Hematopoietic multipotent progenitor cell (in vitro differentiated cells): ENCODE measurements at regions not wholly inside any gene's neighbourhood (a gene's known extent, or its start where the extent isn't known, plus 50 kb on each side); places are given as distances from the start of the nearest gene placed in this dataset.
A peak's percentile ranks its signal among the peaks of the same experiment; 100 is the strongest.
"Not testable (repeated sequence)": the region's sequence is repeated elsewhere in the genome, so short reads cannot be mapped to it uniquely, and the experiment has no call there.

ENCODE experiments used
- DNase-seq, 3 donors: peaks; one replicate each; pipeline ENCODE4 v3.0.0-alpha.2; 2011 to 2015; ENCODE audit warnings: low read depth in 2 of 3, low spot score in 2 of 3

DNA sequence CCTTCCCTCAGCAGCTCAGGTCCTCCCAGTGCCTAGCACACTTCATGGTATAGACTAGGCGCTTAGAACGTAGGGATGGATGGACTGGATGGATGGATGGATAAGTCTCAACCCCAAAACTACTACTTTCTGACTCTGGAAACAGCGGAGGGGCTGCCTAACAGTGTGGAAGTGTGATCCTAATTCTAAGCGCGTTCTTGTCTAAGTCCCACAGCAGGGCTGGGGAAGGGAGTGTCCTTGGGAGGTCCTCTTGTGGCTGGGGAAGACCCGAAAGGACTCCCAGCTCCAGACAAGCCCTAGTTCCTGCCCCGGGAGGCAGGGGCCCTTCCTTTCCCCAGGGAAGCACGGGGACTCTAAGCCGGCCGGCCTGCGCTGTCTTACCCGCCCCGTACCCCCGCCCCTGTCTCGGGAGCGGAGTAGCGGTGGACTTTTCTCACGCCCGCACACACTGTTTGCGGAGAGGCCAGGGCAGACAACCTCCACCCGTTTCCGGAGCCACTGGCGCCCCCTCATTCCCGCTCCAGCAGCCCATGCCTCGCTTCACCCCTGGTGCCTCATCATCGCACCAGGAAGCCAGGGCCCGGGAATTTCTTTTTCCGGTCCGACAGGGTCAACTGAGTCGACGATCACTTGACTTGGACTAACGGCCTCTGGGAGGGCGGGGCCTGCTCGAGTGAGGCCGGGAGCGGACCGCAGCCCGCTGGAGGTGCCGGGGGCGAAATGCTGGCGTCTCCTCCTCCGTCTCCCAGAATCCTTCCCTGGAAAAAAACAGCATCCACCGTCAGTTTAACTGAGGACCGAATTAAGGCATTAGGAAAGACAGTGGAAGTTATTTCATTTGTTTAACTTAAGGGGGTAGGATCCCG lies 133.3 kb downstream of the TBC1D2B start:
- DNase-seq: peak in 2 of 3 donors; percentile 59 to 63

DNA sequence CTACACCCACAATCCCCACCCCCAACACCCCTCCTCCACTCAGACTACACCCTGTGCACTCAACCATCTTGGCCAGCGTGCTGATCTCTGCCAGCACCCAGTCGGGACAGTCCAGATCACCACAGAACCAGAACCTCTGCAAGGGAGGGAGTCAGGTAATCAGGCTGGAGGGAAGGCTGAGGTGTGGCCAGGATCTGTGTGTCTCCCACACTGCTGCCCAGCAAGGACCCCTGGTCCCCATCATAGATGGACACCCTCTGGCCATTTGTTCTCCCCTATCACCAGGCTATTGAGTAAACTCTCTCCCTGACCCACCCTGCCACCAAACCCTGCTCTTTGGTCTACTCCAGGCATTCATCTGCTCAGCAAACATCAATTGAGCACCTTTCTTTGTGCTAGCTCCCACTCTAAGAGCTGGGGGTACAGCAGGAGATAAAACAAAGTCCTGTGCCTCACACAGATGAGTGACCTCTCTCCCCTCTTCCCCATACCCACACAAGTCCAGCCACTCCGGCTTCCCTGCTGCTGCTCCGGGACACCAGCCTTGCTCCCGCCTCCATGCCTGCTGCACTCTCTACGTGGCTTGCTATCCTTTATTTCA lies 134.8 kb downstream of the TBC1D2B start:
- DNase-seq: no peak

DNA sequence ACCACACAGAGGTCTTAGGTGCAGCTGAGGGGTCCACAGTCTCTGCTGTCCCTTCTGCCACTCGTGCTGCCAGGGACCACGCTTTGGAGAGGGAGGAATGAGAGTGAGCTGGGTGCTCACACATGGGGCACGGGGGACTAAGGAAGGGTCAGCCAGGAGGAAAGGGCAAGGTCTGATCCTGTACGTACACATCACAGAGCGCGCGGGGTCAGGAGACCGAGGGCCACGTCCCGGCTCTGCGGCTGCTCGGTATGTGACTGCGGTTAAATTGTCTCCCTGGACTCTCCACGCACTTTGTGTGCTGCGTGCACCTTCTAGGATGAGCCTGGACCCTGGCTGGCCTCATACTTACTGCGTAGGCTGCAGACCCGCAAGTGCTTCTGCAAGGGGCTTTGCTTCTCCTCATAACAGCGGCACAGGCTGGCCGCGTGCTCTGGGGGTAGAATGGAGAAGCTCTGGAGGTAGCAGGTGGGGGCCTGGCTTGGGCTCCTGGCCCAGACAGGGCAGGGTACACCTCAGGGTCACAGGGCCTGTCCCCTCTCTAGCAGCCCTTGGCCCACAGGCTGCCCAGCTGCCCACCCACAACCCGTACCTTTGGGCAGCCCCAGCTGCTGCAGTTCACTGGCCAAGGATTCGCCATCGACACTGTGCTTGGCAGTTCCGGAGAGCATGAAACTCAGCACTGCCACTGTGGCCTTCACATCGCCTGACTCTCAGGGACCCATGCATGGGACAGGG lies 136.3 kb downstream of the TBC1D2B start:
- not testable (repeated sequence) for DNase-seq

DNA sequence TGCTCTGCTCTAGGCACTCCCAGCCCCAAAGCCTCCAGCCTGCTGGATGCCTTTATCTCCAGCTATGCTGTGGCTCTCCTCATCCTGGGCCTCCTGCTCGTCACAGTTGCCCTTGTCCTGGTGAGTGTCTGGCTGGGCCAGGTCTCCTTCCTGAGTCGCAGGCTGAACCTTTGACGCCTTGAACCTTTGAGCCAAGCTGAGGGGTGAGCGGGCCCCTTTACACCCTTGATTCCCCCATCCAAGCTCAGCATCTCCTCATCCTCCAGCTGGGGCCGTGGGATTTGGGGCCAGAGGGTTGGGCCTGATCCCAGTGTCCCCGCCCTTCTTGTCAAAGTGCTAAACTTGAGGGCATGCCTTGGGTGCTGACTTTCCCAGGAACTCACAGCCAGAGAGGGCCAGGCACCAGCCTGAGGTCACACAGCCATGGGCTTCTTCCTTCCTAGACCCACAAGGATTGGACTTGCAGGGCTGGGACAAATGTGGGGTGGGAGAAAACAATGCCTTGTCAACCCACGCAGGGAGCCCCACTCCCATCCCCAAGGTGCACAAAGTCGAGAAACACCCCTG lies 137.0 kb downstream of the TBC1D2B start:
- DNase-seq: no peak

DNA sequence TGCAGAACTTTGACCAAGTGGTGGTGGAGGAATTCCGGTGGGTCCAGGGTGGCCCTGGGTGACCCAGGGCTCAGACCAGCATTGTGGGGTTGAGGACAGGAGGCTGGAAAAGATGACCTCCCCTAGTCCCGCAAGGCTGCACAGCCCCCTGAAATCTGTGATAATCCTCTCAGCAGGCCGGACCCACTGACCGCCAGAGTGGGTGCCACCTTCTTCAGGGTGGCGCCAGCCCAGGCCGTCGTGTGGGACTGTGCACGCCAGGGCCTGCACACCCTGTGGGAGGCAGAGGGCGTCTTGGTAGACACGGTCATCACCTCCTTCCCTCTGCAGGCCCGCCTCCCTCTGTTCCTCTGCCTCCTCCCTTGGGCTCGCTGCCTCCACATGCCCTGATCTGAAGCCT lies 137.7 kb downstream of the TBC1D2B start:
- DNase-seq: no peak

DNA sequence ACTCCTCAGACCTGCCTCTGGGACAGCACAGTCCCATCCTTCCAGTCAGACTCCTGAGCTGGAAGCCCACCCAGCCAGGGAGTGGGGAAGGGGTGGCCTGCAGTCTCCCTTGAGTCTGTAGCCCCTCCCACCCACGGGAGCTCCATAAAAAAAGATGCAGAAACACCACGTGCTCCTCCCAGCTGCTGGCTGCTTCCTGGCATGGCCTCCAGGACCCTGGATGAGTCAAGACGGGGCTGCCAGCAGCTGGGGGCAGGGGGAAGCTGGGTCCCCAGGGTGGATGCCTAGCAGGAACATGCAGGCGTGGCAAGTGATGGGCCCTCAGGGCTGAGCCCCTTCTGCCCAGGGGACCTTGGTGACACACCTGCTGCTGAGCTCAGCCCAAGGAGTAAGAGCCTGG lies 138.5 kb downstream of the TBC1D2B start:
- DNase-seq: peak in 2 of 3 donors; percentile 29 to 30

DNA sequence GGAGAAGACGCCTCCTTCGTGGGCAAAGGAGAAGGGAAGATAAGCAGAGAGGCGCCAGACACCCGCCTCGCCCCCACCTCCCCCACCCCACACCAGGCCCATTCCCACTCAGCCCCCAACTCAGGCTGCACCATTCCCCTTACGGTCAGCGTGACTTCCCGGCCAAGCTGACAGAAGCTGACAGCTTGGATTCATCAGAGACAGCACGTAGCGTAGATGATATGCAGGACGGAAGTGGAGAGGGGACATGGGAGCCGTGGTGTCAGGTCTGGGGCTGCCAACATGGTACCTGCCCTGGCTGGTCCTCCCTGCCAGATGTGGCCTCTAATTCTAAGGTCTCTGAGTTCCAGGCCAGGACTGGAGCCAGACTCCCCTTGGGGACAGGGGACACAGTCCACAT lies 139.0 kb downstream of the TBC1D2B start:
- not testable (repeated sequence) for DNase-seq

DNA sequence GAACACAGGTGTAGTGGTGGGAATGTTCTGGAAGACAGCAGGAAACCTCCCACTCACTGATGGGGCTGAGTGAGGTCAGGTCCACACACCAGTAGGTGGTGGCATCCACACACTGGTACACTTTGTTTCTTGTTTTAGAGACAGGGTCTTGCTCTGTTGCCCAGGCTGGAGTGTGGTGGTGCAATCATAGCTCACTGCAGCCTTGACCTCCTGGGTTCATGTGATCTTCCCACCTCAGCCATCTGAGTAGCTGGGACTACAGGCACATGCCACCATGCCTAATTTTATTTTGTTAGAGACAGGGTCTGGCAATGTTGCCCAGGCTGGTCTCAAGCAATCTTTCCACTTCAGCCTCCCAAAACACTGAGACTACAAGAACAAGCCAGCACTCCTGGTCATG lies 140.9 kb downstream of the TBC1D2B start:
- DNase-seq: not testable (repeated sequence)

DNA sequence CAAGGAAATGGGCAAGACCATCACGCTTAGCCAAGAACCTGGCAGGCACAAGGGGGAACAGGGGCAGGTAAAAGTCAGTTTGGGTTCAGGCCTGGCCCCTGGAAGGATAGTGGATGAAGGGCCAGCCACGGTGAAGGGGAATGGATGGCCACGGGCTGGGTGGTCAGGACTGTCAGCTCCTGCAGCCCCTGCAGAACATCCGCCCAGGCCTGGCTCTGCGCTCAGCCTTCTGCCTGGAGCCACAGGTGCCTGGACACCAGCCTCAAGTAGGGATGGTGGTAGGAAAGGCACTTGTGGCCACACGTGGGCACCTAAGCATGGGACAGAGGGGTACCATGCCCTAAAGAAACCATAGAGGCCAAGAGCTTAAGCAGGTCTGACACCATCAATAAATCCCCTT lies 143.0 kb downstream of the TBC1D2B start:
- not testable (repeated sequence) for DNase-seq

DNA sequence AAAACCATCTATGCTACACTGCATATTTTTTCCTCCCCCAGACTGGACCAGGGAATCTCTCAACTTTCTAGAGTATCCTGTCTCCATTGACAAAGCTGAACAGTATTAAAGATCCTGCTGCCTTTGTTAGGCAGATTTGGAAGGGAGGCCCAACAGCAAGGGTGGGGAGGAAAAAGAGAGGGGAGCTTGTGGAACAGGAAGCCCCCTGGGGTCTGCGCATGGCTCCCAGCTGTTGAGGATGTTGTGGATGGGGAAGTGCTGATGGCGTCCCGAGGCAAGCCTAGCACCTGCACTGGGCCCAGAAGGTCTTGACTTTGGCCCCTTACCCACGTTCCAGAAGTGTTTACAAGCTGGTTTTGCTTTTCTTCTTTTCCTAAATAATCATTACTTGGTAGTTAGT lies 146.6 kb downstream of the TBC1D2B start:
- DNase-seq: not testable (repeated sequence)

DNA sequence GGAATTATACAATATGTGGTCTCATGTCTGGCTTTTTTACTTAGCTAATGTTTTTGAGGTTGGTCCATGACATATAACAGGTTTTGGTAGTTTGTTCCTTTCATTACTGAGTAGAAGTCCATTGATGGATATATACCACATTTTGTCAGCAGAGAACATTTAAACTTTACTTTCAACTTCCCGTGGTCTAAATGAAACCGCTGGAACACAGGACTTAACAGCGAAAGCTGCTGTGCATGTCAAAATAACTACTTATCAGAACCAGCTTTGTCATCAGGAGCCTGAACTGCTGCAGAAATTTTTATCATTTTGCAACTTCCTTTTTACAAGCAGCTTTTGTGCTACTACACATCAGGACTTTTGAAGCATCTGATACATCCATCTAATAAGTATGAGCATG lies 147.0 kb downstream of the TBC1D2B start:
- DNase-seq: peak in 1 of 3 donors; percentile 56

DNA sequence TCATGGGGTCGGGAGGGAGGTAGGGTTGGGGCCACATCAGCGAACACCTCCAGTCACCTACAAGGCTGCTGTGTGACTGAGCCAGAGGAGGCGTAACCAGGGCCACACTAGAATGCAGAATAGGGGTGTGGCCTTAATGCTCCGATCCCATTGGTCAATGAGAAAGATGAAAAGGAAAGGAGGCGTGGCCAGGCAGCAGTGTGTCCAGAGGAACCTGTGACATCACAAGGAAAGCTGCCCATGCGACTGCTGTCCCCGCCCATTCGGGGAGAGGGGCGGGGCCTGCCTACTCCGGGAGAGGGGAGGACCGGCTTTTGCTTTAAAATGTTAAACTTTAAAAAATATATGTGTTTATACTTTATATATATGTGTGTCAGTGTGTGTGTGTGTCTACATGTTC lies 150.7 kb downstream of the TBC1D2B start:
- DNase-seq: not testable (repeated sequence)

DNA sequence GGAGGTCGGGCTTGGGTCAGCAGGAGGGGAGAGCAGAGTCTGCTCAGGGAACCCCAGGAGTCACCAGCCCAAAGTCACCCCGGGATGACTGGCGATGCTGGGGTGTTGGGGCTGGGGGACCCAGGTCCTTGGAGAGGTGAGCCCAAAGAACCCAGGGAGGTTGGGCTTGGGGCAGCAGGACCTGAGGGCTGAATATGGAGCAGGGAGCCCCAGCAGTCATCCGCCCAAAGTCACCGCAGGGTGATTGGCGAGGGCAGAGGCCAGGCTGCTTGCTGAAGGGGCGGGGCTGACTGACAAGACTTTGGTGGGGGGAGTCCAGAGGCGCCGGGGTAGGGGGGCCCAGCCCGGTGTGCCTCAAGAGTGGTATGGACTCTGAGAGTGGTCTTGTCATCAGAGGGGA lies 151.2 kb downstream of the TBC1D2B start:
- not testable (repeated sequence) for DNase-seq

DNA sequence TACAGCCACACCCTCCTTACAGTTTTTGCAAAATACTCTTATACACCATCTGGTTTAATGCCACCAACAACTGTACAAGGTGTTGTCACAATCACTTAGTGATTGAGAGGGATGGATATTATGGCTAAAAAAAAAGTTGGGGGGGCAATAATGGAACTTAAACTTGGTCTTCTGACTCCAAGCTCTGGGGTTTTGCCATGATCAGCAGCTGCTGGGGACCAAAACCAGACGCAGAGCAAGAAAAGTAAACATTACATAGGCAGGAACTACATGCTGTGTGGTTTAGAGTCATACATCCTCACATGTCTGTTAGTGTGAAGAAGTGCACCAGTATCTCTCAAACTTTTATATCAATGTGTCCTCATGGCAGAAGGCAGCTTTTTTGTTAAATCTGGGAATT lies 152.4 kb downstream of the TBC1D2B start:
- DNase-seq: not testable (repeated sequence)

DNA sequence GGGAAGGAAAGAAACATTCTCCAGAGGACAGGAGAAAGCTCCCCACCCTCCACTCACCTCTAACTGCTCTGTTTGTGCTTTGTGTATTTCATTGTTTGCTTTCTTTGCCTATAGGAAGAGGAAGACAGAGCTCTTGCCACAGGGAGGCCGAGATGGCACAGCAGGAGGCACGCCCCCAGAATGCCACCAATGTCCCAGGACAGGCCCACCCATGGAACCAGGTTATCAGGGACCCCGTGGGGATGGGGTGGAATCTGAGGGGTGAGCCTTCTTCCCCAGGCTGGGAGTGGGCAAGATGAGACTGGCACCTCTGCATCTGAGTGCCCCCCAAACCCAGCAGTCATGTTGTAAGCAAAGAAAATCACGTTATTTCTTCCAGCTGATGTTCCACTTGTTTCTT lies 155.8 kb downstream of the TBC1D2B start:
- no peak for DNase-seq

DNA sequence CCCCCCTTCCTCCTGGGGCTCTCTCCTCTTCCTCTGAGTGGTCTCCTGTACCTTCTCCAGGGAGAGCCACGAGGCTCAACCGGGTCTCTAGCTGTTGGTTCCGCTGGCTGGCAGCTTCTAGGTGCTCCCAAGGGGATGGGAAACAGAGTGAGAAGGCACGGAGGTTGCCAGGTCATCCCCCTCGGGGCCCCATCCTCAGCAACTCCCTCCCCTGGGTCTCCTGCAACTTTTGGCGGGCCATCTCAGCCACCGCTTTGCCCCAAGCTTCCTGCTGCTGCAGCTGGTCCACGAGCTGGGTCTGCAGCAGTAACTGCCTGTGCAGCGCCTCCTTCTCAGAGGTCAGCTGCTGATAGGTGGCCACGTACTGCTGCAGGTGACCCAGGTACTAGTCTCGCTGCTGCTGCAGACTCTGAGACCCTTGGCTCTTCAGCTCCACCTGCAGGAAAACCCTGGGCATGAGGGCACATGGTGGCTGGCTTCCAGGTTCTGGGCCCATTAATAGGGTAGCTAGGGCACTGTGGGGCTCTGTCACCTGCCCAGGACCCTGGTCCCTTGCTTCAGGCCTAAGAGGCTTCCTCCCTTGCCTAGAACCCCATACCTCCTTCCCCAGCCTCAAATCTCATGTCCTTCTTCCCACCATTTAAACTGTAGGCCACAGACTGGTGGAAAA lies 160.4 kb downstream of the TBC1D2B start:
- DNase-seq: not testable (repeated sequence)

DNA sequence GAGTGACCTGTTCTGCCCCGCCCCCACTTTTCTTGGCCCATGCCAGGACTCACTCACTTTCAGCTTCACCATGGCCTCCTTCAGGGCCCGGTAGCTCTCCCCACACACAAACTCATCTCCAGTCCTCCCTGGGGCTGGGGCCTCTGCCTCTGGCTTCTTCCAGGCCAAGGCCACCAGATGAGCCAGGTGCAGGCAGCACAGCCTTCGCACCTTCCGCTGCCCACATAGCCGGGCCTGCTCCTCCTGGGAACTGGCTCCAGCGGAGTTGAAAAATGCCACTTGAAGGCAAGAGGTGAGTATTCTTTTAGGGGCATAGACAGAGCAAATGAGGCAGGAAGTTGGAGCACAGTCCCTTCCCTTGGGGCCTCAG lies 161.6 kb downstream of the TBC1D2B start:
- not testable (repeated sequence) for DNase-seq

DNA sequence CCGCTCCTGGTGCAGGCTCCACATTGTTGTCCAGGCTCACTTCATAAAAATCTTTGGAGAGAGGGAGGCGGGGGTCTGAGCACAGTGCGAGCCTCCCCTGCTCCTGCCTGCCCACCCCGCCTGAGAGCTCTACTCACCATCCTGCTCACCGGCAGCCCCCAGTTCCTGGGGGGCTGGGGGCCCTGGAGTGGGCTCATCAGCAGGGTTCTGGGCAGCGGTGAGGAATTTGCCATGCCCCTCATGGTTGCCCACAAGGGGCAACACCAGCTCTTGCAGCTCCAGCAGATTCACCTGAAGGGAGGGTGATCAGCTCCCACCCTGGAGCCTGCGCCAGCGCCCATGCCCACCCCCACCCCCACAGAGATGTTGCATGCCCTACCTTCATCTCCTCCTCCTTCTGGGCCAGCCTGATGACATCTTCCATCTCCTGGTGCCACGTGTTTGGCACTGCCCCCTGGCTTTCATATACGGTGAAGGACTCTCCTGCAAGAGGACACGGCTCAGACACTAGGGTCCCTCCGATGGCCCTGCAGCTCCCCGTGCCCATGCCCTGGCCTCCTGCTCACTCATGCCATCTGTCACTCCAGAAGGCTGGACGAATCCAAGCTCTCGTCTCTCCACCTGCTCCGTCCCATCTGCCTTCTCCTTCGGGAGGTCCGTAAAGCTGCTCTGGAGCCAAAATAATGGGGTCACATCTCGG lies 162.1 kb downstream of the TBC1D2B start:
- no peak for DNase-seq

DNA sequence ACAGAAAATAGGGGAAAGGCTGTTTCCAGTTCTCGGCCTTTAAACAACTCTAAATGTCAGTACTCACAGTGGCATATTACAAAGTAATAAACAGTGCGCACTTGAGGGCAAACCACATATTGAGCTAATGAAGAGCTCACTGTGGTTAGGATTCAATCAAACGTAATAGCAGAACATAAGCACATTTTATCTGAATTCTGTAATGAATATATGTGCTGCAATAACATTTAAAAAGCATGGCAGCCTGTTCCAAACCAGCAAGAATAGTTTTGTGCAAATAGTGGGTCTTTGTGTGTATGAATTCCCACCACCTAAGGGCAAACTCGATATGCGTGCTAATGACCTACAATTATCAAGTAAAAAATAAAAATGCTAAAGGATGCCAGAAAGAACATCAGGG lies 163.0 kb downstream of the TBC1D2B start:
- not testable (repeated sequence) for DNase-seq
